Stomach (tissue), 4 donors: ENCODE measurements at regions not wholly inside any gene's neighbourhood (a gene's known extent, or its start where the extent isn't known, plus 50 kb on each side); places are given as distances from the start of the nearest gene placed in this dataset.

Experiments
- EP300 ChIP-seq: sonication (generic); formaldehyde crosslinking; IDR thresholded peaks from one replicate; pipeline ENCODE4 v1.6.1; 2017; ENCODE audit warnings: antibody characterized with exemption
- TF ChIP-seq, protein P1 (sequence below), 7 experiments: fragments of 450-650 bp in 4 of 7; fragments of 200-600 bp in 3 of 7; sonication (generic) in 3 of 7; IDR thresholded peaks; one replicate each; pipeline ENCODE4 v1.5.1; 2016 to 2019; ENCODE audit warnings: antibody characterized with exemption in 7 of 7, control low read depth in 2 of 7, mild to moderate bottlenecking in 1 of 7

DNA sequence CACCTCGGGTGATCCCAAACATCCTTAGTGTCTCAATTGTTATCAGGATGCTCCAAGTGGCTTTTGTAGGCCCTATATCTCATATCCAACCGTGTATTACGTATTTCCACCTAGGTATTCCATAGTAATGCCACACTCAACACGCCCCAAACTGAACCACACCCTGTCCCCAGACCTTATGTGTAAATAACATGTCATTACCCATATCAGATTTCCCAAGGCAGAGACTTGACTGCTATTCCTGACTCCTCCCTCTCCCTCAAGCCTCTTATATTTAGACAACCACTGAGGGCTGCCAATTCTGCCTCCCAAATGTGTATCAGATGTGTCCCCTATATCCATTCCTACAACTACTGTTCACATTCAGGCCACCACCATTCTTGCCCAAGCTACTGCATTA, 132.8 kb upstream of the NCAM1 start:
- TF ChIP-seq, protein P1, sequence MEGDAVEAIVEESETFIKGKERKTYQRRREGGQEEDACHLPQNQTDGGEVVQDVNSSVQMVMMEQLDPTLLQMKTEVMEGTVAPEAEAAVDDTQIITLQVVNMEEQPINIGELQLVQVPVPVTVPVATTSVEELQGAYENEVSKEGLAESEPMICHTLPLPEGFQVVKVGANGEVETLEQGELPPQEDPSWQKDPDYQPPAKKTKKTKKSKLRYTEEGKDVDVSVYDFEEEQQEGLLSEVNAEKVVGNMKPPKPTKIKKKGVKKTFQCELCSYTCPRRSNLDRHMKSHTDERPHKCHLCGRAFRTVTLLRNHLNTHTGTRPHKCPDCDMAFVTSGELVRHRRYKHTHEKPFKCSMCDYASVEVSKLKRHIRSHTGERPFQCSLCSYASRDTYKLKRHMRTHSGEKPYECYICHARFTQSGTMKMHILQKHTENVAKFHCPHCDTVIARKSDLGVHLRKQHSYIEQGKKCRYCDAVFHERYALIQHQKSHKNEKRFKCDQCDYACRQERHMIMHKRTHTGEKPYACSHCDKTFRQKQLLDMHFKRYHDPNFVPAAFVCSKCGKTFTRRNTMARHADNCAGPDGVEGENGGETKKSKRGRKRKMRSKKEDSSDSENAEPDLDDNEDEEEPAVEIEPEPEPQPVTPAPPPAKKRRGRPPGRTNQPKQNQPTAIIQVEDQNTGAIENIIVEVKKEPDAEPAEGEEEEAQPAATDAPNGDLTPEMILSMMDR (IDR thresholded peaks at IDR 0.05) = no peak
- no peak for TF ChIP-seq EP300
